T-cell (primary cell): ENCODE measurements at regions not wholly inside any gene's neighbourhood (a gene's known extent, or its start where the extent isn't known, plus 50 kb on each side); places are given as distances from the start of the nearest gene placed in this dataset.

Experiments
- ATAC-seq, 4 experiments: fragments of 200-7000 bp in 3 of 4; fragments of 150-1000 bp in 1 of 4; cut with Tn5 transposase; replicated peaks in 1 of 4; 1 replicate in 3 of 4; 2 replicates in 1 of 4; pipeline ENCODE4 v1.10.0; 2021; ENCODE audit warnings: moderate library complexity in 3 of 4, mild to moderate bottlenecking in 2 of 4, moderate number of reproducible peaks in 1 of 4
- CTCF ChIA-PET, 2 donors: fragments of 300-600 bp; sonication (Branson Sonifier 250); formaldehyde crosslinking; loops; one replicate each; lab custom pipeline; 2022; ENCODE audit warnings: antibody characterized with exemption in 2 of 2; lab: Charles Lee
- POLR2A ChIA-PET, 2 donors: fragments of 300-600 bp; sonication (Branson Sonifier 250); formaldehyde crosslinking; loops; one replicate each; lab custom pipeline; 2022; ENCODE audit warnings: antibody characterized with exemption in 2 of 2; lab: Charles Lee
- DNase-seq, 35 experiments: peaks; one replicate each; pipeline versions ENCODE4 v3.0.0 to v3.0.0-alpha.2; 2013 to 2023
- H3K27ac ChIP-seq: one replicate; pipeline ENCODE4 v1.5.1; 2013; ENCODE audit warnings: low read length
- H3K27me3 ChIP-seq, 2 experiments: replicated peaks in 1 of 2; 1 replicate in 1 of 2; 2 replicates in 1 of 2; pipeline versions ENCODE4 v1.6.1 to v1.7.0; 2013; ENCODE audit warnings: low read length in 1 of 2, mixed read lengths in 1 of 2; ENCODE audit not compliant: control insufficient read depth in 2 of 2, insufficient read depth in 2 of 2; ENCODE audit errors: extremely low read depth in 1 of 2
- H3K36me3 ChIP-seq, 2 donors: 1 replicate in 1 of 2; 2 replicates in 1 of 2; pipeline versions ENCODE4 v1.6.1 to v1.7.0; 2013; ENCODE audit warnings: low read length in 1 of 2; ENCODE audit not compliant: control insufficient read depth in 2 of 2, insufficient read depth in 1 of 2; ENCODE audit errors: extremely low read depth in 1 of 2
- H3K4me1 ChIP-seq, 2 experiments: 1 replicate in 1 of 2; 2 replicates in 1 of 2; pipeline versions ENCODE4 v1.6.1 to v1.7.0; 2013; ENCODE audit warnings: low read length in 2 of 2, mixed read lengths in 1 of 2; ENCODE audit not compliant: insufficient read depth in 2 of 2, control insufficient read depth in 1 of 2; ENCODE audit errors: extremely low read depth in 1 of 2
- H3K4me3 ChIP-seq, 2 donors: 1 replicate in 1 of 2; 2 replicates in 1 of 2; pipeline versions ENCODE4 v1.5.1 to v1.7.0; 2013; ENCODE audit warnings: mild to moderate bottlenecking in 2 of 2, low read length in 1 of 2, moderate library complexity in 1 of 2; ENCODE audit not compliant: control insufficient read depth in 1 of 2; ENCODE audit errors: extremely low read depth in 1 of 2
- H3K9me3 ChIP-seq: 2 replicates; pipeline ENCODE4 v1.7.0; 2013
- H3K27ac Mint-ChIP-seq, 2 donors: one replicate each; pipeline ENCODE4 v1.8.0; 2020 to 2021; ENCODE audit warnings: mild to moderate bottlenecking in 2 of 2, mixed read lengths in 2 of 2
- H3K27me3 Mint-ChIP-seq, 2 donors: one replicate each; pipeline ENCODE4 v1.8.0; 2021 to 2022; ENCODE audit warnings: mixed read lengths in 2 of 2
- H3K36me3 Mint-ChIP-seq: one replicate; pipeline ENCODE4 v1.8.0; 2021; ENCODE audit warnings: mixed read lengths
- H3K4me1 Mint-ChIP-seq, 3 donors: one replicate each; pipeline ENCODE4 v1.8.0; 2020 to 2022; ENCODE audit warnings: mixed read lengths in 3 of 3, mild to moderate bottlenecking in 1 of 3
- H3K4me3 Mint-ChIP-seq, 3 donors: one replicate each; pipeline ENCODE4 v1.8.0; 2020 to 2022; ENCODE audit warnings: mild to moderate bottlenecking in 3 of 3, mixed read lengths in 3 of 3, moderate library complexity in 3 of 3
- H3K9me3 Mint-ChIP-seq, 3 donors: one replicate each; pipeline ENCODE4 v1.8.0; 2020 to 2022; ENCODE audit warnings: mixed read lengths in 3 of 3
- WGBS: methylation state at CpG from one replicate; pipeline ENCODE4 v1.1.5; 2013; ENCODE audit warnings: missing lambda C conversion rate; ENCODE audit not compliant: insufficient coverage; 5-methylcytosine and 5-hydroxymethylcytosine counted together

- ChIA-PET POLR2A (no interaction called here), CTCF (no interaction called here)
- 100% methylated on average over 2 of the region's 5 CpGs for WGBS
- H3K27me3 ChIP-seq, result no peaks in the 10 kb centered on the region
- H3K9me3 ChIP-seq, result no peaks in the 10 kb centered on the region
- Mint-ChIP-seq H3K4me3 (no peak overlapping the region), H3K27ac (no peak overlapping the region), H3K36me3 (no peaks in the 10 kb centered on the region), H3K9me3 (peaks cover 0 to 6% (median 4%) of the 10 kb centered on the region in 3 donors), H3K4me1 (no peaks in the 10 kb centered on the region), H3K27me3 (no peaks in the 10 kb centered on the region)
- H3K4me3 ChIP-seq, result no peak overlapping the region
- H3K4me1 ChIP-seq, result no peaks in the 10 kb centered on the region
- H3K27ac ChIP-seq, result no peak overlapping the region
- ATAC-seq (no peak), DNase-seq (no peak)
- no peaks in the 10 kb centered on the region for H3K36me3 ChIP-seq
Observed at GRCh38 chr1:70812442-70813109, 235.0 kb downstream of the PTGER3 start.

GRCh38 chr1:70818401-70818800 is 229.2 kb downstream of the PTGER3 start:
- Mint-ChIP-seq H3K9me3 (peaks cover 0 to 3% (median 3%) of the 10 kb centered on the region in 3 donors), H3K36me3 (no peaks in the 10 kb centered on the region), H3K27me3 (no peaks in the 10 kb centered on the region), H3K4me1 (no peaks in the 10 kb centered on the region), H3K4me3 (no peak overlapping the region), H3K27ac (no peak overlapping the region)
- H3K27me3 ChIP-seq, result no peaks in the 10 kb centered on the region
- WGBS, result no CpG with 5 or more reads among the region's 2 CpGs
- H3K4me1 ChIP-seq, result no peaks in the 10 kb centered on the region
- ATAC-seq, result no peak
- DNase-seq, result no peak
- no peak overlapping the region for H3K27ac ChIP-seq
- no peaks in the 10 kb centered on the region for H3K9me3 ChIP-seq
- ChIA-PET POLR2A (no interaction called here), CTCF (no interaction called here)
- H3K36me3 ChIP-seq, result no peaks in the 10 kb centered on the region
- H3K4me3 ChIP-seq, result no peak overlapping the region

DNA sequence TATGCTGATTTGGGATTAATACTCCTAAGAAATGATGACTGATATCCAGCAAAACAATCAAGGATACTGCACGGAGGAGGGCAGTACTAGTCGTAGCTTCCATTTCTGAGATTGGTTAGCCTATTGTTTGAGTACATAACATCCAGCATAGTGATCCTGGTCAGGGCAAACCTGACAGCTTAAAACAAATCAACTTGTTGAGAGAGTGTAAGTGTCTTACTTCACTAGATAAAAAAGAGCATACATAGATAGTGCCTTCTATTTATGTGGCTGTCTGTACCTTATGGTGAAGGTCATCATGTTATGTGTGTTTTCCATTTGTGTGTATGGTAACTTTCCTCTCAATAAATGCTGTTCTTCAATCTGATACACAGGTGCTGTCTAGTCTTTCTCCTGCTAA is 228.4 kb downstream of the PTGER3 start:
- CTCF ChIA-PET, result no interaction called here
- Mint-ChIP-seq H3K36me3 (no peaks in the 10 kb centered on the region), H3K27me3 (no peaks in the 10 kb centered on the region), H3K27ac (no peak overlapping the region), H3K9me3 (no peaks in the 10 kb centered on the region), H3K4me3 (no peak overlapping the region), H3K4me1 (no peaks in the 10 kb centered on the region)
- Histone ChIP-seq H3K36me3 (no peaks in the 10 kb centered on the region), H3K9me3 (no peaks in the 10 kb centered on the region), H3K27me3 (no peaks in the 10 kb centered on the region), H3K27ac (no peak overlapping the region), H3K4me3 (no peak overlapping the region), H3K4me1 (no peaks in the 10 kb centered on the region)
- ATAC-seq (no peak), DNase-seq (no peak)
- POLR2A ChIA-PET, result no interaction called here
- 70% methylated on average over 2 of the region's 2 CpGs for WGBS

GRCh38 chr1:70819785-70820184 is 227.8 kb downstream of the PTGER3 start:
- no peaks in the 10 kb centered on the region for H3K36me3 Mint-ChIP-seq
- H3K9me3 Mint-ChIP-seq, result peaks cover 0 to under 1% (median 0%) of the 10 kb centered on the region in 3 donors
- ChIA-PET POLR2A (no interaction called here), CTCF (no interaction called here)
- H3K27ac ChIP-seq, result no peak overlapping the region
- H3K4me1 ChIP-seq, result no peaks in the 10 kb centered on the region
- no peaks in the 10 kb centered on the region for H3K27me3 Mint-ChIP-seq
- H3K4me1 Mint-ChIP-seq, result no peaks in the 10 kb centered on the region
- DNase-seq (no peak), ATAC-seq (no peak)
- H3K4me3 ChIP-seq, result no peak overlapping the region
- no peak overlapping the region for H3K27ac Mint-ChIP-seq
- H3K4me3 Mint-ChIP-seq, result no peak overlapping the region
- H3K9me3 ChIP-seq, result no peaks in the 10 kb centered on the region
- H3K27me3 ChIP-seq, result no peaks in the 10 kb centered on the region
- no peaks in the 10 kb centered on the region for H3K36me3 ChIP-seq

DNA sequence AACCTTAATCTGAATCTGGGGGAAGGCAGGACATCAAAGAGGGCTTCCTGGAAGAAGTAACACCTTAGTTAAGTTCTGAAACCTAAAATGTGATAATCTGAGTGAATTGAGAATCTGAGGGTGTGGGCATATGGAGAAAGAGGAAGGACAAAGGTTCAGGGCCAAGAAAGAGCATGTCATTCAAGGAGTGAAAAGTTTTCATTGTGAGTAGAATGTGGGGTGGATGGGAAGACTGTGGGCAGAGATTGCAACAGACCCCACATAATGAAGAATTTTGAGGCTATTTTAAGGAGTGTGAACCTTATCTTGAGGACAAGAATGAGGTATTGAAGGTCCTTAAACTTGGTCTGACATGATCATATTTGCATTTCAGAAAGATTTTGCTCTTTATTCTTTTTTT is 227.2 kb downstream of the PTGER3 start:
- POLR2A ChIA-PET, result no interaction called here
- H3K27ac Mint-ChIP-seq, result no peak overlapping the region

GRCh38 chr1:70820995-70821394 is 226.6 kb downstream of the PTGER3 start:
- POLR2A ChIA-PET, result no interaction called here
- H3K27me3 Mint-ChIP-seq, result no peaks in the 10 kb centered on the region
- ATAC-seq, result no peak
- Histone ChIP-seq H3K9me3 (no peaks in the 10 kb centered on the region), H3K4me1 (no peaks in the 10 kb centered on the region), H3K4me3 (no peak overlapping the region), H3K27me3 (no peaks in the 10 kb centered on the region), H3K36me3 (no peaks in the 10 kb centered on the region), H3K27ac (no peak overlapping the region)
- WGBS, result 50% methylated on average over 2 of the region's 2 CpGs
- H3K36me3 Mint-ChIP-seq, result no peaks in the 10 kb centered on the region
- no peaks in the 10 kb centered on the region for H3K4me1 Mint-ChIP-seq
- H3K9me3 Mint-ChIP-seq, result peaks cover 0 to 6% (median 5%) of the 10 kb centered on the region in 3 donors
- H3K4me3 Mint-ChIP-seq, result no peak overlapping the region
- H3K27ac Mint-ChIP-seq, result no peak overlapping the region
- CTCF ChIA-PET, result no interaction called here
- DNase-seq, result no peak

More for the DNA sequence above, 227.2 kb downstream of the PTGER3 start:
- Histone ChIP-seq H3K36me3 (no peaks in the 10 kb centered on the region), H3K9me3 (no peaks in the 10 kb centered on the region), H3K27me3 (no peaks in the 10 kb centered on the region), H3K4me1 (no peaks in the 10 kb centered on the region), H3K4me3 (no peak overlapping the region), H3K27ac (no peak overlapping the region)
- no peaks in the 10 kb centered on the region for H3K27me3 Mint-ChIP-seq
- CTCF ChIA-PET, result no interaction called here
- H3K4me3 Mint-ChIP-seq, result no peak overlapping the region
- H3K36me3 Mint-ChIP-seq, result no peaks in the 10 kb centered on the region
- H3K4me1 Mint-ChIP-seq, result no peaks in the 10 kb centered on the region
- ATAC-seq, result no peak
- peaks cover 0 to 5% (median 5%) of the 10 kb centered on the region in 3 donors for H3K9me3 Mint-ChIP-seq
- DNase-seq, result no peak

DNA sequence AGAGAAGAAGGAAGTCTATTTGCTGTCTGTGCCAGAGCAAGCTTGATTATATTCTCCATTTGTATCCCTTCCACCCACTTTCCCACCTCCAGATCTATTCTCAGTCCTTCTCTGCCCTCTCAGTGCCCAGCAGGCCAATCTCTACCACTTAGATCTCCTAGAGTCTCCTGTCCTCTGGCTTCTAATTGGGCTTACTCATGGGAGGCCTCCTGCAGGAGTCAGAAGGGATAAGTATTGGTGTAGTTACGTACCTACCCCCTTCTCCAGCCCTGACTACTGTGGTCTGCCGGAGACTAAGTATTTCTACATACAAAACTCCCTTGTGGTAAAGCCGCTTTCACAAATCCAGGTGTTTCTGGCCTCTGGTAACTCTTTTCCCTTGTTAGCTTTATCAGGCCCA is 221.2 kb downstream of the PTGER3 start:
- no peak for ATAC-seq
- H3K27me3 ChIP-seq, result no peaks in the 10 kb centered on the region
- ChIA-PET POLR2A (no interaction called here), CTCF (no interaction called here)
- no peak overlapping the region for H3K4me3 ChIP-seq
- peaks cover 7 to 16% (median 8%) of the 10 kb centered on the region in 3 donors for H3K9me3 Mint-ChIP-seq
- DNase-seq, result no peak
- no peaks in the 10 kb centered on the region for H3K4me1 ChIP-seq
- no peak overlapping the region for H3K27ac ChIP-seq
- H3K27ac Mint-ChIP-seq, result no peak overlapping the region
- H3K4me1 Mint-ChIP-seq, result no peaks in the 10 kb centered on the region
- WGBS, result 68% methylated on average over 2 of the region's 3 CpGs
- H3K36me3 ChIP-seq, result no peaks in the 10 kb centered on the region
- H3K4me3 Mint-ChIP-seq, result no peak overlapping the region
- no peaks in the 10 kb centered on the region for H3K36me3 Mint-ChIP-seq
- no peaks in the 10 kb centered on the region for H3K27me3 Mint-ChIP-seq
- no peaks in the 10 kb centered on the region for H3K9me3 ChIP-seq
